HUES48 (cell line): ENCODE measurements at regions not wholly inside any gene's neighbourhood (a gene's known extent, or its start where the extent isn't known, plus 50 kb on each side); places are given as distances from the start of the nearest gene placed in this dataset.

Experiments
- H3K27ac ChIP-seq: one replicate; pipeline ENCODE4 v1.7.0; 2013; ENCODE audit warnings: low read depth, low read length, inconsistent platforms
- H3K27me3 ChIP-seq: 2 replicates; pipeline ENCODE4 v1.6.1; 2013; ENCODE audit warnings: mild to moderate bottlenecking, low read length; ENCODE audit not compliant: control insufficient read depth, insufficient read depth
- H3K36me3 ChIP-seq: 2 replicates; pipeline ENCODE4 v1.6.1; 2013; ENCODE audit warnings: low read length; ENCODE audit not compliant: control insufficient read depth, insufficient read depth
- H3K4me1 ChIP-seq: 2 replicates; pipeline ENCODE4 v1.6.1; 2013; ENCODE audit warnings: mild to moderate bottlenecking, low read length; ENCODE audit not compliant: control insufficient read depth, insufficient read depth
- H3K4me3 ChIP-seq: 2 replicates; pipeline ENCODE4 v1.5.1; 2013; ENCODE audit warnings: mild to moderate bottlenecking, low read depth, low read length
- H3K9ac ChIP-seq: 2 replicates; pipeline ENCODE4 v1.6.1; 2013; ENCODE audit warnings: mild to moderate bottlenecking, low read depth, low read length, moderate library complexity
- H3K9me3 ChIP-seq: 2 replicates; pipeline ENCODE4 v1.6.1; 2013; ENCODE audit warnings: low read length; ENCODE audit not compliant: control insufficient read depth, insufficient read depth

GRCh38 chr9:75728391-75728790 lies 162.1 kb upstream of the PCSK5 start:
- no peaks in the 10 kb centered on the region for H3K36me3 ChIP-seq

GRCh38 chr9:75734802-75735201 lies 155.7 kb upstream of the PCSK5 start:
- no peak overlapping the region for H3K27ac ChIP-seq
- H3K36me3 ChIP-seq: no peaks in the 10 kb centered on the region
- no peaks in the 10 kb centered on the region for H3K4me1 ChIP-seq
- no peaks in the 10 kb centered on the region for H3K27me3 ChIP-seq
- H3K9me3 ChIP-seq: no peaks in the 10 kb centered on the region
- H3K4me3 ChIP-seq: no peak overlapping the region
- H3K9ac ChIP-seq: no peak overlapping the region

More at GRCh38 chr9:75728391-75728790, 162.1 kb upstream of the PCSK5 start:
- no peaks in the 10 kb centered on the region for H3K4me1 ChIP-seq
- H3K9me3 ChIP-seq: no peaks in the 10 kb centered on the region
- H3K27ac ChIP-seq: no peak overlapping the region
- no peaks in the 10 kb centered on the region for H3K27me3 ChIP-seq
- H3K9ac ChIP-seq: no peak overlapping the region
- H3K4me3 ChIP-seq: no peak overlapping the region

- no peak overlapping the region for H3K4me3 ChIP-seq
- H3K27ac ChIP-seq: no peak overlapping the region
- no peaks in the 10 kb centered on the region for H3K36me3 ChIP-seq
- H3K9me3 ChIP-seq: no peaks in the 10 kb centered on the region
- H3K27me3 ChIP-seq: no peaks in the 10 kb centered on the region
- H3K9ac ChIP-seq: no peak overlapping the region
- H3K4me1 ChIP-seq: no peaks in the 10 kb centered on the region
These were observed 150.4 kb upstream of the PCSK5 start for GRCh38 chr9:75739884-75740611.

- no peak overlapping the region for H3K27ac ChIP-seq
- no peaks in the 10 kb centered on the region for H3K36me3 ChIP-seq
- H3K4me3 ChIP-seq: no peak overlapping the region
- H3K9me3 ChIP-seq: no peaks in the 10 kb centered on the region
- H3K4me1 ChIP-seq: no peaks in the 10 kb centered on the region
- no peaks in the 10 kb centered on the region for H3K27me3 ChIP-seq
- H3K9ac ChIP-seq: no peak overlapping the region
These were observed 146.6 kb upstream of the PCSK5 start for GRCh38 chr9:75743855-75744254.

- Histone ChIP-seq H3K9ac (no peak overlapping the region), H3K27me3 (no peaks in the 10 kb centered on the region), H3K4me1 (no peaks in the 10 kb centered on the region), H3K4me3 (no peak overlapping the region), H3K27ac (no peak overlapping the region), H3K36me3 (no peaks in the 10 kb centered on the region), H3K9me3 (no peaks in the 10 kb centered on the region; the same call in 1 of the 2 replicates)
These were observed 136.4 kb upstream of the PCSK5 start for GRCh38 chr9:75754080-75754479.

GRCh38 chr9:75775166-75775565 lies 115.3 kb upstream of the PCSK5 start:
- Histone ChIP-seq H3K4me3 (no peak overlapping the region), H3K9ac (no peak overlapping the region), H3K27ac (no peak overlapping the region), H3K9me3 (no peaks in the 10 kb centered on the region), H3K4me1 (no peaks in the 10 kb centered on the region), H3K36me3 (no peaks in the 10 kb centered on the region), H3K27me3 (no peaks in the 10 kb centered on the region)

GRCh38 chr9:75775966-75776691 lies 114.3 kb upstream of the PCSK5 start:
- Histone ChIP-seq H3K4me1 (no peaks in the 10 kb centered on the region), H3K27ac (no peak overlapping the region), H3K27me3 (no peaks in the 10 kb centered on the region), H3K9ac (no peak overlapping the region), H3K9me3 (no peaks in the 10 kb centered on the region), H3K36me3 (no peaks in the 10 kb centered on the region), H3K4me3 (no peak overlapping the region)

- no peaks in the 10 kb centered on the region for H3K36me3 ChIP-seq
- no peak overlapping the region for H3K4me3 ChIP-seq
- no peak overlapping the region for H3K27ac ChIP-seq
- no peaks in the 10 kb centered on the region for H3K4me1 ChIP-seq
- no peaks in the 10 kb centered on the region for H3K9me3 ChIP-seq
- no peak overlapping the region for H3K9ac ChIP-seq
- H3K27me3 ChIP-seq: no peaks in the 10 kb centered on the region
These were observed 110.3 kb upstream of the PCSK5 start for GRCh38 chr9:75780185-75780584.

- Histone ChIP-seq H3K27me3 (no peaks in the 10 kb centered on the region), H3K9me3 (no peaks in the 10 kb centered on the region), H3K4me3 (no peak overlapping the region), H3K4me1 (no peaks in the 10 kb centered on the region), H3K36me3 (no peaks in the 10 kb centered on the region), H3K9ac (no peak overlapping the region), H3K27ac (no peak overlapping the region)
These were observed 102.4 kb upstream of the PCSK5 start for GRCh38 chr9:75788006-75788634.

GRCh38 chr9:75797085-75797580 lies 93.3 kb upstream of the PCSK5 start:
- Histone ChIP-seq H3K4me3 (no peak overlapping the region), H3K9me3 (no peaks in the 10 kb centered on the region)

GRCh38 chr9:75798505-75798904 lies 92.0 kb upstream of the PCSK5 start:
- no peaks in the 10 kb centered on the region for H3K27me3 ChIP-seq

More at GRCh38 chr9:75797085-75797580, 93.3 kb upstream of the PCSK5 start:
- Histone ChIP-seq H3K4me1 (no peaks in the 10 kb centered on the region), H3K36me3 (no peaks in the 10 kb centered on the region), H3K27me3 (no peaks in the 10 kb centered on the region), H3K27ac (no peak overlapping the region), H3K9ac (no peak overlapping the region)

More at GRCh38 chr9:75798505-75798904, 92.0 kb upstream of the PCSK5 start:
- no peak overlapping the region for H3K4me3 ChIP-seq
- no peaks in the 10 kb centered on the region for H3K36me3 ChIP-seq
- no peak overlapping the region for H3K27ac ChIP-seq
- H3K4me1 ChIP-seq: peaks cover 5% of the 10 kb centered on the region; the same call in 1 of the 2 replicates
- H3K9ac ChIP-seq: no peak overlapping the region
- no peaks in the 10 kb centered on the region for H3K9me3 ChIP-seq
